SK-N-SH (cell line): ENCODE measurements at regions not wholly inside any gene's neighbourhood (a gene's known extent, or its start where the extent isn't known, plus 50 kb on each side); places are given as distances from the start of the nearest gene placed in this dataset.

Source experiments
- CTCF ChIP-seq: fragments of 200-600 bp; sonication (generic); IDR thresholded peaks from 2 replicates; pipeline ENCODE4 v1.6.1; 2017; ENCODE audit warnings: antibody characterized with exemption, mild to moderate bottlenecking, moderate library complexity
- EP300 ChIP-seq, 2 experiments: IDR thresholded peaks; 2 replicates each; pipeline versions ENCODE4 v1.4.0 to v1.6.1; 2012; ENCODE audit warnings: borderline replicate concordance in 1 of 2, low read depth in 1 of 2, low read length in 1 of 2
- JUND ChIP-seq: IDR thresholded peaks from 2 replicates; pipeline ENCODE4 v1.4.0; 2012
- NFIC ChIP-seq: IDR thresholded peaks from 2 replicates; pipeline ENCODE4 v1.4.0; 2012; ENCODE audit warnings: borderline replicate concordance
- REST ChIP-seq: IDR thresholded peaks from 2 replicates; pipeline ENCODE4 v1.6.1; 2012; ENCODE audit warnings: mild to moderate bottlenecking, low read depth, low read length, moderate library complexity

- TF ChIP-seq JUND (no peak), CTCF (no peak), NFIC (no peak), EP300 (IDR thresholded peaks at IDR 0.05; ENCODE audit: borderline replicate concordance in 1 of 2, low read depth in 1 of 2, low read length in 1 of 2) (no peak), REST (no peak)
These were observed 108.4 kb upstream of the SLC5A12 start for GRCh38 chr11:26830218-26830617.
